MM.1S (cell line): ENCODE measurements at regions not wholly inside any gene's neighbourhood (a gene's known extent, or its start where the extent isn't known, plus 50 kb on each side); places are given as distances from the start of the nearest gene placed in this dataset.

Experiments used
- DNase-seq: peaks from one replicate; pipeline ENCODE4 v3.0.0-alpha.2; 2015
- H2AFZ ChIP-seq: fragments of 300-600 bp; sonication (generic); 2 replicates; pipeline ENCODE4 v1.6.0; 2016; ENCODE audit warnings: antibody characterized with exemption, low read length
- H3F3A ChIP-seq: fragments of 300-600 bp; sonication (generic); 2 replicates; pipeline ENCODE4 v1.6.1; 2016; ENCODE audit warnings: mild to moderate bottlenecking, antibody characterized with exemption, low read length, moderate library complexity, mixed read lengths; ENCODE audit not compliant: insufficient read depth
- H3K27ac ChIP-seq: fragments of 300-600 bp; sonication (generic); 2 replicates; pipeline ENCODE4 v1.5.1; 2016; ENCODE audit warnings: mild to moderate bottlenecking, low read length
- H3K27me3 ChIP-seq: fragments of 300-600 bp; sonication (generic); replicated peaks from 2 replicates; pipeline ENCODE4 v1.6.0; 2016; ENCODE audit warnings: low read length; ENCODE audit not compliant: insufficient read depth
- H3K36me3 ChIP-seq: fragments of 300-600 bp; sonication (generic); replicated peaks from 2 replicates; pipeline ENCODE4 v1.6.1; 2016; ENCODE audit warnings: mild to moderate bottlenecking, low read length, mixed read lengths; ENCODE audit not compliant: insufficient read depth
- H3K4me1 ChIP-seq: fragments of 300-600 bp; sonication (generic); 2 replicates; pipeline ENCODE4 v1.6.1; 2016; ENCODE audit warnings: low read length, mixed read lengths
- H3K4me2 ChIP-seq: fragments of 300-600 bp; sonication (generic); 2 replicates; pipeline ENCODE4 v1.6.0; 2016; ENCODE audit warnings: low read depth, low read length
- H3K4me3 ChIP-seq: fragments of 300-600 bp; sonication (generic); 2 replicates; pipeline ENCODE4 v1.5.1; 2016; ENCODE audit warnings: low read length, mixed read lengths
- H3K79me2 ChIP-seq: fragments of 300-600 bp; sonication (generic); 2 replicates; pipeline ENCODE4 v1.6.1; 2016; ENCODE audit warnings: mixed run types, low read length, mixed read lengths
- H3K9ac ChIP-seq: fragments of 300-600 bp; sonication (generic); 2 replicates; pipeline ENCODE4 v1.6.1; 2016; ENCODE audit warnings: low read length, mixed read lengths
- H3K9me2 ChIP-seq: fragments of 300-600 bp; sonication (generic); replicated peaks from 2 replicates; pipeline ENCODE4 v1.6.1; 2016; ENCODE audit warnings: mild to moderate bottlenecking, low read length, mixed read lengths; ENCODE audit not compliant: insufficient read depth
- H3K9me3 ChIP-seq: fragments of 300-600 bp; sonication (generic); replicated peaks from 2 replicates; pipeline ENCODE4 v1.6.1; 2016; ENCODE audit warnings: mild to moderate bottlenecking, low read length, mixed read lengths; ENCODE audit not compliant: insufficient read depth
- H4K20me1 ChIP-seq: fragments of 300-600 bp; sonication (generic); 2 replicates; pipeline ENCODE4 v1.6.1; 2016; ENCODE audit warnings: mild to moderate bottlenecking, low read length, moderate library complexity, mixed read lengths; ENCODE audit not compliant: insufficient read depth
- CTCF ChIP-seq: fragments of 300-600 bp; sonication (generic); IDR thresholded peaks from 2 replicates; pipeline ENCODE4 v1.5.1; 2016; ENCODE audit warnings: antibody characterized with exemption, low read length, mixed read lengths
- EZH2 ChIP-seq: fragments of 300-600 bp; sonication (generic); optimal IDR thresholded peaks from 2 replicates; pipeline ENCODE3; 2017; ENCODE audit warnings: low read depth, mild to moderate bottlenecking, antibody characterized with exemption, low read length, mixed read lengths
- EZH2phosphoT487 ChIP-seq: fragments of 300-600 bp; sonication (generic); IDR thresholded peaks from 2 replicates; pipeline ENCODE4 v1.6.1; 2018; ENCODE audit warnings: antibody characterized with exemption, low read length

DNA sequence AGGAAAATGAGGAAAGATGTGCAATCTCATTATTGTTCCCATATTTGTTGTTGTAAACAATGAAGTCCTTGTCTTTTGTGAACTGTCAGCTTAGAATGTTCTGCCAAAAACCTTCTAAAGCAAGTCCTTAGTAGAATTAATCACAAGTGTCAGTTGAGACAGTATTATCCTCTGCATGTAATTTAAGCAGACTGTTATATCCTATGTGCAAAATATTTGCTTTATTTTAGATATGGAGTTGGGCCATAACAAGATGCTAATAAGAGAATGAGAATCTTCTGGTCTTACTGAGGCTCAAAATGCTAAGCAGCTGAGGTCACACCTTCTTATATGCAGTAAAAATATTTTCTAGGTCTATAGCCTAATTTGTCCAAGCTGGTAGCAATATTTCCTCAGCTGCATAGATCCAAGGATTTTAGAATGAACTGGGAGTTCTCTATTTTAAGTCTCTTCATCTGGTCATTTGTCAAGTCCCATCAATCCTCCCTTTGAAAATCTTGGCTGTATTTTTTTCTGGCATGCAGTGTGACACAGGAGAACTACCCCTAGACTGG is 222.3 kb upstream of the NAV3 start:
- no peak for TF ChIP-seq EZH2
- TF ChIP-seq CTCF: no peak
- TF ChIP-seq EZH2phosphoT487: no peak
- no peaks in the 10 kb centered on the region for H3F3A ChIP-seq
- H2AFZ ChIP-seq: no peak overlapping the region
- no peaks in the 10 kb centered on the region for H3K9me2 ChIP-seq
- no peak for DNase-seq
- H4K20me1 ChIP-seq: no peaks in the 10 kb centered on the region
- H3K4me1 ChIP-seq: no peaks in the 10 kb centered on the region
- no peaks in the 10 kb centered on the region for H3K36me3 ChIP-seq
- H3K79me2 ChIP-seq: no peaks in the 10 kb centered on the region
- no peak overlapping the region for H3K4me2 ChIP-seq
- no peak overlapping the region for H3K9ac ChIP-seq
- no peaks in the 10 kb centered on the region for H3K27me3 ChIP-seq
- H3K27ac ChIP-seq: no peak overlapping the region
- no peaks in the 10 kb centered on the region for H3K9me3 ChIP-seq
- H3K4me3 ChIP-seq: no peak overlapping the region

DNA sequence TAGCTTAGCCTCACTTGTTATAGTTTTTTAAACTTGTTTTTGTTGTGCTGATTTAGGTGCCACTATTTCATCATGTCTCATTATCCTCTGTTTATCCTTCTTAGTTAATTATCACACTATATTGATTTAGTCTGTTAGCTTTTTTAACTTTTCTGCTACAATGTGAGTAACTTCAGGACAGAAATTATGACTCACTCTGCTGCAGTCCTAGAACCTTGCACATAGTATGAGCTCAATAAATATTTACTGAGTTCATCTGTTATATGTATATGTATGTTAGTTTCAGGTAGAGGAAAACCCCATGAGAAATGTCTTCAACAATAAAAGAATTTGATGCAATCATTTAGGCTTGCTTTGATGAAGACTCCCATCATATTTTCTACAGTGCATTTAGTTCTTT is 224.3 kb upstream of the NAV3 start:
- no peak overlapping the region for H3K9ac ChIP-seq
- H3K27me3 ChIP-seq: no peaks in the 10 kb centered on the region
- no peaks in the 10 kb centered on the region for H3F3A ChIP-seq
- H2AFZ ChIP-seq: no peak overlapping the region
- DNase-seq: no peak
- no peak overlapping the region for H3K27ac ChIP-seq
- H4K20me1 ChIP-seq: no peaks in the 10 kb centered on the region
- no peaks in the 10 kb centered on the region for H3K9me2 ChIP-seq
- H3K4me3 ChIP-seq: no peak overlapping the region
- no peaks in the 10 kb centered on the region for H3K4me1 ChIP-seq
- no peaks in the 10 kb centered on the region for H3K79me2 ChIP-seq
- H3K9me3 ChIP-seq: no peaks in the 10 kb centered on the region
- no peak for TF ChIP-seq CTCF
- no peak for TF ChIP-seq EZH2phosphoT487
- TF ChIP-seq EZH2: no peak
- no peaks in the 10 kb centered on the region for H3K36me3 ChIP-seq
- no peak overlapping the region for H3K4me2 ChIP-seq

- TF ChIP-seq EZH2: no peak
- no peak for TF ChIP-seq EZH2phosphoT487
- TF ChIP-seq CTCF: no peak
- no peaks in the 10 kb centered on the region for H3F3A ChIP-seq
- H3K4me1 ChIP-seq: no peaks in the 10 kb centered on the region
- DNase-seq: no peak
- no peak overlapping the region for H3K27ac ChIP-seq
- no peaks in the 10 kb centered on the region for H3K36me3 ChIP-seq
- no peaks in the 10 kb centered on the region for H3K9me2 ChIP-seq
- H3K9ac ChIP-seq: no peak overlapping the region
- no peak overlapping the region for H3K4me3 ChIP-seq
- no peak overlapping the region for H3K4me2 ChIP-seq
- H3K27me3 ChIP-seq: no peaks in the 10 kb centered on the region
- no peaks in the 10 kb centered on the region for H4K20me1 ChIP-seq
- H3K79me2 ChIP-seq: no peaks in the 10 kb centered on the region
- no peak overlapping the region for H2AFZ ChIP-seq
- no peaks in the 10 kb centered on the region for H3K9me3 ChIP-seq
These were observed 226.7 kb upstream of the NAV3 start for GRCh38 chr12:77603946-77604345.
